SU-DHL-6 (cell line): ENCODE measurements at regions not wholly inside any gene's neighbourhood (a gene's known extent, or its start where the extent isn't known, plus 50 kb on each side); places are given as distances from the start of the nearest gene placed in this dataset.

Experiments used
- EZH2phosphoT487 ChIP-seq: fragments of 200-600 bp; sonication (generic), shearing (Covaris generic); conservative IDR thresholded peaks from 2 replicates; pipeline ENCODE4 v1.6.1; 2018; ENCODE audit warnings: mild to moderate bottlenecking, antibody characterized with exemption, low read length, moderate library complexity, mixed read lengths
- TF ChIP-seq, protein P1 (sequence below): fragments of 200-600 bp; sonication (generic); IDR thresholded peaks from one replicate; pipeline ENCODE4 v1.5.1; 2017; ENCODE audit warnings: antibody characterized with exemption, mild to moderate bottlenecking, low read length, moderate library complexity; ENCODE audit not compliant: insufficient read depth, poor library complexity, severe bottlenecking

DNA sequence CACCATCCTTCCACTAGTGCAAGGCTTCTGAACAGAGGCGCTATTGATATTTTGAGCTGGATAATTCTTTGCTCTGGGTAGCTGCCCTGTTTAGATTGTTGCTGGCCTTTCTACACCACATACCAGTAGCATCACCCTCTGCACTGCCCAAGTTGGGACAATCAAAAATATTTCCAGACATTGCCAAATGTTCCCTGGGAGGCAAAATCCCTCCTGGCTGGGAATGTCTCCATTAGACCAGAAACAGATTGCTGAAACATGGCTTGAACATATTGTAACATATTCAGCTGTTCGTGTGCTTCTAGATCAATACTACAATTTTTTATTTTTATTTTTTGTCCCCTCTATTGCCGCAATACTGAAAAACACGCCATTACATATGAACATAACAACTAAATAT is 174.6 kb downstream of the ABCA8 start:
- TF ChIP-seq, protein P1, sequence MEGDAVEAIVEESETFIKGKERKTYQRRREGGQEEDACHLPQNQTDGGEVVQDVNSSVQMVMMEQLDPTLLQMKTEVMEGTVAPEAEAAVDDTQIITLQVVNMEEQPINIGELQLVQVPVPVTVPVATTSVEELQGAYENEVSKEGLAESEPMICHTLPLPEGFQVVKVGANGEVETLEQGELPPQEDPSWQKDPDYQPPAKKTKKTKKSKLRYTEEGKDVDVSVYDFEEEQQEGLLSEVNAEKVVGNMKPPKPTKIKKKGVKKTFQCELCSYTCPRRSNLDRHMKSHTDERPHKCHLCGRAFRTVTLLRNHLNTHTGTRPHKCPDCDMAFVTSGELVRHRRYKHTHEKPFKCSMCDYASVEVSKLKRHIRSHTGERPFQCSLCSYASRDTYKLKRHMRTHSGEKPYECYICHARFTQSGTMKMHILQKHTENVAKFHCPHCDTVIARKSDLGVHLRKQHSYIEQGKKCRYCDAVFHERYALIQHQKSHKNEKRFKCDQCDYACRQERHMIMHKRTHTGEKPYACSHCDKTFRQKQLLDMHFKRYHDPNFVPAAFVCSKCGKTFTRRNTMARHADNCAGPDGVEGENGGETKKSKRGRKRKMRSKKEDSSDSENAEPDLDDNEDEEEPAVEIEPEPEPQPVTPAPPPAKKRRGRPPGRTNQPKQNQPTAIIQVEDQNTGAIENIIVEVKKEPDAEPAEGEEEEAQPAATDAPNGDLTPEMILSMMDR, result no peak
- TF ChIP-seq EZH2phosphoT487, result no peak
